H1 (cell line): ENCODE measurements at regions not wholly inside any gene's neighbourhood (a gene's known extent, or its start where the extent isn't known, plus 50 kb on each side); places are given as distances from the start of the nearest gene placed in this dataset.

ENCODE experiments used
- CTCF ChIA-PET: fragments of 300-600 bp; sonication (Branson Sonifier 250); formaldehyde crosslinking; loops from one replicate; lab custom pipeline; 2021; ENCODE audit not compliant: partially characterized antibody; lab: Charles Lee
- POLR2A ChIA-PET: fragments of 300-600 bp; sonication (Branson Sonifier 250); formaldehyde crosslinking; loops from one replicate; lab custom pipeline; 2021; ENCODE audit warnings: inconsistent platforms; ENCODE audit not compliant: partially characterized antibody; lab: Charles Lee
- DNase-seq, 2 experiments: peaks; one replicate each; pipeline versions ENCODE4 v3.0.0 to v3.0.0-alpha.2; 2010 to 2022; ENCODE audit warnings: low spot score in 2 of 2, low read depth in 1 of 2, mixed read lengths in 1 of 2
- FAIRE-seq: peaks from 2 replicates; lab custom pipeline; 2011; peaks lifted over from hg19 to GRCh38; lab: Jason Lieb, UNC
- H2AFZ ChIP-seq: 2 replicates; pipeline ENCODE4 v1.8.1; 2012; ENCODE audit warnings: low read length, inconsistent platforms
- H2AK5ac ChIP-seq: 2 replicates; pipeline ENCODE4 v1.6.1; 2013; ENCODE audit warnings: low read depth, low read length
- H2BK120ac ChIP-seq: replicated peaks from 2 replicates; pipeline ENCODE3; 2013; ENCODE audit warnings: low read depth, low read length, inconsistent platforms
- H2BK12ac ChIP-seq: 2 replicates; pipeline ENCODE4 v1.6.1; 2013; ENCODE audit warnings: low read depth, low read length
- H2BK15ac ChIP-seq: 2 replicates; pipeline ENCODE4 v1.6.1; 2013; ENCODE audit warnings: low read length
- H2BK20ac ChIP-seq: 2 replicates; pipeline ENCODE4 v1.6.1; 2013; ENCODE audit warnings: low read length
- H2BK5ac ChIP-seq: 2 replicates; pipeline ENCODE4 v1.6.1; 2013; ENCODE audit warnings: low read depth, low read length
- H3K14ac ChIP-seq: 2 replicates; pipeline ENCODE4 v1.6.1; 2013; ENCODE audit warnings: inconsistent platforms; ENCODE audit not compliant: insufficient read length
- H3K18ac ChIP-seq: 2 replicates; pipeline ENCODE4 v1.6.1; 2013; ENCODE audit warnings: low read length; ENCODE audit errors: extremely low read depth
- H3K23ac ChIP-seq: 2 replicates; pipeline ENCODE4 v1.6.1; 2013; ENCODE audit warnings: inconsistent platforms; ENCODE audit not compliant: insufficient read length
- H3K23me2 ChIP-seq: 2 replicates; pipeline ENCODE4 v1.6.1; 2013; ENCODE audit warnings: low read depth, low read length
- H3K27ac ChIP-seq: 2 replicates; pipeline ENCODE4 v1.6.1; 2011; ENCODE audit warnings: low read depth, low read length, inconsistent platforms
- H3K27me3 ChIP-seq, 4 experiments: replicated peaks in 1 of 4; 1 replicate in 1 of 4; 2 replicates in 3 of 4; pipeline versions ENCODE4 v1.6.1 to v1.8.1; 2011 to 2013; ENCODE audit warnings: low read length in 3 of 4, mild to moderate bottlenecking in 3 of 4, inconsistent platforms in 2 of 4, mixed read lengths in 2 of 4, moderate library complexity in 1 of 4; ENCODE audit not compliant: control insufficient read depth in 3 of 4, insufficient read depth in 3 of 4; ENCODE audit errors: extremely low read depth in 1 of 4
- H3K36me3 ChIP-seq, 4 experiments: 2 replicates each; pipeline versions ENCODE4 v1.6.1 to v1.8.1; 2011 to 2013; ENCODE audit warnings: mild to moderate bottlenecking in 4 of 4, low read length in 3 of 4, moderate library complexity in 2 of 4, control low read depth in 1 of 4, inconsistent platforms in 1 of 4; ENCODE audit not compliant: insufficient read depth in 4 of 4, control insufficient read depth in 2 of 4
- H3K4ac ChIP-seq: replicated peaks from 2 replicates; pipeline ENCODE3; 2013; ENCODE audit warnings: low read length, low read depth, mixed read lengths, inconsistent platforms; ENCODE audit not compliant: insufficient read length
- H3K4me1 ChIP-seq, 4 experiments: replicated peaks in 1 of 4; 1 replicate in 1 of 4; 2 replicates in 3 of 4; pipeline versions ENCODE4 v1.6.1 to v1.8.1; 2011 to 2013; ENCODE audit warnings: low read length in 3 of 4, inconsistent platforms in 2 of 4, mixed read lengths in 1 of 4; ENCODE audit not compliant: insufficient read depth in 4 of 4, control insufficient read depth in 3 of 4
- H3K4me2 ChIP-seq, 2 experiments: 2 replicates each; pipeline versions ENCODE4 v1.6.1 to v1.8.1; 2011 to 2013; ENCODE audit warnings: low read depth in 2 of 2, low read length in 2 of 2, control low read depth in 1 of 2, inconsistent platforms in 1 of 2, mild to moderate bottlenecking in 1 of 2; ENCODE audit not compliant: insufficient read depth in 1 of 2
- H3K4me3 ChIP-seq, 4 experiments: fragments of 200-600, 300-600 bp in 1 of 4; sonication (generic), shearing (Covaris generic), sonication (Bioruptor Twin) in 1 of 4; 2 replicates each; pipeline versions ENCODE4 v1.5.1 to v1.8.1; 2011 to 2016; ENCODE audit warnings: low read length in 4 of 4, low read depth in 3 of 4, control low read depth in 2 of 4, inconsistent platforms in 2 of 4, mild to moderate bottlenecking in 2 of 4, mixed read lengths in 1 of 4, moderate library complexity in 1 of 4; ENCODE audit not compliant: insufficient read depth in 2 of 4; ENCODE audit errors: extremely low read depth in 1 of 4
- H3K56ac ChIP-seq: replicated peaks from 2 replicates; pipeline ENCODE3; 2013; ENCODE audit warnings: low read depth, mild to moderate bottlenecking, mixed read lengths, low read length, inconsistent platforms; ENCODE audit not compliant: insufficient read length
- H3K79me1 ChIP-seq: 2 replicates; pipeline ENCODE4 v1.6.1; 2013; ENCODE audit warnings: low read depth, low read length, control low read depth
- H3K79me2 ChIP-seq, 2 experiments: 2 replicates each; pipeline versions ENCODE4 v1.6.1 to v1.8.1; 2012 to 2013; ENCODE audit warnings: low read length in 2 of 2, mild to moderate bottlenecking in 2 of 2, inconsistent platforms in 1 of 2; ENCODE audit not compliant: insufficient read depth in 2 of 2, control insufficient read depth in 1 of 2
- H3K9ac ChIP-seq, 4 experiments: replicated peaks in 1 of 4; 1 replicate in 1 of 4; 2 replicates in 3 of 4; pipeline versions ENCODE4 v1.6.1 to v1.8.1; 2011 to 2013; ENCODE audit warnings: low read depth in 3 of 4, low read length in 3 of 4, control low read depth in 2 of 4, mild to moderate bottlenecking in 2 of 4, moderate library complexity in 2 of 4, inconsistent platforms in 1 of 4; ENCODE audit errors: extremely low read depth in 1 of 4
- H3K9me3 ChIP-seq, 2 experiments: 2 replicates each; pipeline versions ENCODE4 v1.6.1 to v1.8.1; 2012 to 2013; ENCODE audit warnings: mild to moderate bottlenecking in 2 of 2, moderate library complexity in 2 of 2, control low read depth in 1 of 2, inconsistent platforms in 1 of 2, low read depth in 1 of 2, low read length in 1 of 2, mixed read lengths in 1 of 2; ENCODE audit not compliant: insufficient read depth in 2 of 2
- H4K20me1 ChIP-seq, 2 experiments: replicated peaks in 1 of 2; 2 replicates each; pipeline versions ENCODE3 to v1.8.1; 2011 to 2013; ENCODE audit warnings: inconsistent platforms in 2 of 2, low read length in 2 of 2, mild to moderate bottlenecking in 1 of 2; ENCODE audit not compliant: insufficient read depth in 2 of 2, control insufficient read depth in 1 of 2
- H4K5ac ChIP-seq: 2 replicates; pipeline ENCODE4 v1.6.1; 2013; ENCODE audit warnings: low read length, low read depth, mixed read lengths, inconsistent platforms; ENCODE audit not compliant: insufficient read length
- H4K8ac ChIP-seq: 2 replicates; pipeline ENCODE4 v1.8.0; 2013; ENCODE audit warnings: mild to moderate bottlenecking, moderate library complexity, low read length, inconsistent platforms; ENCODE audit not compliant: insufficient read depth; ENCODE audit errors: extremely low read depth
- H4K91ac ChIP-seq: replicated peaks from 2 replicates; pipeline ENCODE3; 2013; ENCODE audit warnings: low read length, mixed read lengths, inconsistent platforms; ENCODE audit not compliant: insufficient read length
- TAF1 ChIP-seq: IDR thresholded peaks from 2 replicates; pipeline ENCODE4 v1.6.1; 2011; ENCODE audit warnings: mild to moderate bottlenecking, low read depth, low read length
- WGBS, 2 experiments: shearing (Covaris generic) in 1 of 2; methylation state at CpG; one replicate each; pipeline versions ENCODE4 v1.1.6 to v1.1.7; 2013 to 2015; ENCODE audit warnings: low lambda C conversion rate in 2 of 2, mixed read lengths in 2 of 2, inconsistent platforms in 1 of 2, low coverage in 1 of 2, missing lambda C conversion rate in 1 of 2; ENCODE audit not compliant: insufficient replicate concordance in 2 of 2, insufficient coverage in 1 of 2, insufficient read length in 1 of 2; ENCODE audit errors: extremely low coverage in 1 of 2, missing lambda C conversion rate in 1 of 2; 5-methylcytosine and 5-hydroxymethylcytosine counted together

DNA sequence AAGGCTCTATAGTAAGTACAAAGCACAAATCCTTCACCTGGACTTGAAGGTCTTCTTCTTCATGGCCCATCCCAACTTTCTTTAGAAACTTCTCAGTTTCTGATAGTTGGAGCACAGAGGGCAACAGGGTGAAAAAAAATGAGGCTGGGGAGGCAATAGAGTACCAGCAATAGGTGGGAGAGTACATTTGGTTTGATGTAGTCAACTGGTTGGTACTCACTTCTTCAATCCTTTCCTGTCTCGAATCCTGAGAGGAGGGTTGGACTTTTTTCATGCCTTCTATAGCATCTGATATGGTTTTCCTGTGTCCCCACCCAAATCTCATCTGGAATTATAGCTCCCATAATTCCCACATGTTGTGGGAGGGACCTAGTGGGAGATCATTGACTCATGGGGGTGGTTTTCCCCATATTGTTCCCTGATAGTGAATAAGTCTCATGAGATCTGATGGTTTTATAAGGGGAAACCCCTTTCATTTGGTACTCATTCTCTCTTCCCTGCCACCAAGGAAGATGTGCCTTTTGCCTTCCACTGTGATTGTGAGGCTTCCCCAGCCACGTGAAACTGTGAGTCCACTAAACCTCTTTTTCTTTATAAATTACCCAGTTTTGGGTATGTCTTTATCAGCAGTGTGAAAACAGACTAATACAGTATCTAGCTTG lies 75.9 kb upstream of the LCLAT1 start:
- Histone ChIP-seq H3K79me2 (no peaks in the 10 kb centered on the region), H3K27me3 (no peaks in the 10 kb centered on the region), H2BK120ac (no peak overlapping the region), H3K4ac (no peak overlapping the region), H4K5ac (no peak overlapping the region), H3K4me1 (no peaks in the 10 kb centered on the region), H2AFZ (no peak overlapping the region), H2BK5ac (no peak overlapping the region), H4K20me1 (no peaks in the 10 kb centered on the region), H3K36me3 (no peaks in the 10 kb centered on the region), H2BK20ac (no peak overlapping the region), H3K79me1 (no peaks in the 10 kb centered on the region), H3K56ac (no peak overlapping the region), H4K8ac (no peak overlapping the region), H4K91ac (no peak overlapping the region), H3K23ac (no peak overlapping the region), H3K9me3 (no peaks in the 10 kb centered on the region), H3K18ac (no peak overlapping the region), H2AK5ac (no peak overlapping the region), H3K27ac (no peak overlapping the region), H2BK15ac (no peak overlapping the region), H3K14ac (no peak overlapping the region), H2BK12ac (no peak overlapping the region), H3K4me2 (no peak overlapping the region), H3K9ac (no peak overlapping the region), H3K23me2 (peaks cover 1% of the 10 kb centered on the region; the same call in 1 of the 2 replicates), H3K4me3 (no peak overlapping the region)
- ChIA-PET POLR2A (interaction anchor here (1.1 kb wide), 1 partner anchor 139 kb away, joined by 3 read pairs; no protein-coding TSS in a partner anchor), CTCF (interaction anchor here (0.6 to 1.5 kb wide), 4 partner anchors 9 to 152 kb away, joined by 3 to 5 read pairs (median 3); no protein-coding TSS in a partner anchor)
- no peak for DNase-seq
- whole genome bisulfite sequencing, 2 experiments: 90% methylated on average over 2 of the region's 2 CpGs; no CpG with 5 or more reads in 1 of the 2 experiments
- no peak for FAIRE-seq
- no peak for TF ChIP-seq TAF1
